ENCODE measurements at regions not wholly inside any gene's neighbourhood (a gene's known extent, or its start where the extent isn't known, plus 50 kb on each side); places are given as distances from the start of the nearest gene placed in this dataset.

DNA sequence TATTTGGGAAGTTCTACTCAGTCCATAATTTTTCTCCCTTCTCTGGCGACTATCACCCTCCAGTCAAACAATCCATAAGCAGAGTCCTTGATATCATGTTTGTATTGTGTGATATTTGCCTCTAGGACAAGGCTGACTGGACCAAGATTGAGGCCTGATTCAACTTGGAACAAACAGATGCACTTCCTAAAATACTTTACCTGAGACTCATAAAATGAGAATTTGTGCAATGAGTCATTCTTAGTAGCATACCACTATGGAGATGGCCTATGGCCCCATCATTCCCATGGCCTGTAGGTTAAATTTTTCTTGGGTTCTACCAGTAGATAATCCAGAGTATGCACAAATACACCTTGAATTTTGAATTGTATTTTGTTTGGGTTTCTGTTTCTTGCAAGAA, 74.2 kb upstream of the DMD start:
- TF ChIP-seq EZH2 (IDR thresholded peaks at IDR 0.05; ENCODE audit: low read length, missing control alignments): no peak
- TF ChIP-seq, protein P1, sequence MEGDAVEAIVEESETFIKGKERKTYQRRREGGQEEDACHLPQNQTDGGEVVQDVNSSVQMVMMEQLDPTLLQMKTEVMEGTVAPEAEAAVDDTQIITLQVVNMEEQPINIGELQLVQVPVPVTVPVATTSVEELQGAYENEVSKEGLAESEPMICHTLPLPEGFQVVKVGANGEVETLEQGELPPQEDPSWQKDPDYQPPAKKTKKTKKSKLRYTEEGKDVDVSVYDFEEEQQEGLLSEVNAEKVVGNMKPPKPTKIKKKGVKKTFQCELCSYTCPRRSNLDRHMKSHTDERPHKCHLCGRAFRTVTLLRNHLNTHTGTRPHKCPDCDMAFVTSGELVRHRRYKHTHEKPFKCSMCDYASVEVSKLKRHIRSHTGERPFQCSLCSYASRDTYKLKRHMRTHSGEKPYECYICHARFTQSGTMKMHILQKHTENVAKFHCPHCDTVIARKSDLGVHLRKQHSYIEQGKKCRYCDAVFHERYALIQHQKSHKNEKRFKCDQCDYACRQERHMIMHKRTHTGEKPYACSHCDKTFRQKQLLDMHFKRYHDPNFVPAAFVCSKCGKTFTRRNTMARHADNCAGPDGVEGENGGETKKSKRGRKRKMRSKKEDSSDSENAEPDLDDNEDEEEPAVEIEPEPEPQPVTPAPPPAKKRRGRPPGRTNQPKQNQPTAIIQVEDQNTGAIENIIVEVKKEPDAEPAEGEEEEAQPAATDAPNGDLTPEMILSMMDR (conservative IDR thresholded peaks at IDR 0.05 in 1 of 2, IDR thresholded peaks at IDR 0.05 in 1 of 2; ENCODE audit: low read depth in 1 of 2, low read length in 2 of 2): no peak
